ENCODE measurements at regions not wholly inside any gene's neighbourhood (a gene's known extent, or its start where the extent isn't known, plus 50 kb on each side); places are given as distances from the start of the nearest gene placed in this dataset.

DNA sequence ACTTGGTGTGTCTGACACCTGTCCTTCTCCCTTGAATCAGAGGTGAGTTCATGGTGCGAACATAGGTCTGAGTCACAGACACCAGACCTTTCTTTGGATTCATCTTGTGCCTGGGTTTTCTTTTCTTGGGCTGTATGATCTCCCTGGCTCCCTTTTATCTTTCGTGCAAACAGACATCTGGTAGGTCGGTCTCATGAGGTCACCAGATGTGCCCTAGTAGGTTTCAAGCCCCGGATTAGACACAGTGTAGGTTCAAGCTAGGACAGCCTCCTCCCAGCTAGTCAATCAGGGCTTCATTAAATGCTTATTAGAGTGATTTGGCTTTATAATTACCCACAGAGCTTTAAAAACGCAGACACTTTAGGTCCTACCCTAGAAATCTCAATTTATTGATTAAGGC lies 106.0 kb upstream of the MYO10 start:
- DNase-seq (ENCODE audit: low spot score) = no peak
- Histone ChIP-seq H3K27ac (ENCODE audit: low read depth) (no peak overlapping the region), H3K36me3 (ENCODE audit: insufficient read depth) (no peaks in the 10 kb centered on the region), H3K9me2 (ENCODE audit: insufficient read depth) (no peaks in the 10 kb centered on the region), H4K20me1 (replicated peaks; ENCODE audit: insufficient read depth) (no peaks in the 10 kb centered on the region), H3K27me3 (ENCODE audit: insufficient read depth) (no peaks in the 10 kb centered on the region), H3K4me3 (no peak overlapping the region), H3K4me1 (ENCODE audit: insufficient read depth) (no peaks in the 10 kb centered on the region), H2AFZ (0 out of 2 replicates have a peak overlapping the region, but pooled peaks have one; percentile 56), H3K79me2 (replicated peaks; ENCODE audit: insufficient read depth) (no peaks in the 10 kb centered on the region), H3K4me2 (no peak overlapping the region), H3F3A (replicated peaks; ENCODE audit: low read depth) (no peaks in the 10 kb centered on the region)
- no peak overlapping the region for H3K4me3 Mint-ChIP-seq
- H3K36me3 Mint-ChIP-seq (ENCODE audit: low read depth) = no peaks in the 10 kb centered on the region
- H3K4me1 Mint-ChIP-seq = no peaks in the 10 kb centered on the region
- 0 out of 2 replicates have a peak overlapping the region, but pooled peaks have one; percentile 8 for H3K27ac Mint-ChIP-seq
- H3K9me3 Mint-ChIP-seq = no peaks in the 10 kb centered on the region
- H3K27me3 Mint-ChIP-seq (ENCODE audit: insufficient read depth, low read depth, poor library complexity) = peaks cover 3% of the 10 kb centered on the region
- TF ChIP-seq CREB1 (CRISPR knock-in tag; IDR thresholded peaks at IDR 0.05; ENCODE audit: low read depth) (no peak), EZH2phosphoT487 (IDR thresholded peaks at IDR 0.05; ENCODE audit: unreplicated experiment) (no peak), ZNF331 (CRISPR knock-in tag; IDR thresholded peaks at IDR 0.05; ENCODE audit: low read depth) (no peak), EZH2 (IDR thresholded peaks at IDR 0.05; ENCODE audit: low read depth, unreplicated experiment) (no peak)
- no peak for ATAC-seq

DNA sequence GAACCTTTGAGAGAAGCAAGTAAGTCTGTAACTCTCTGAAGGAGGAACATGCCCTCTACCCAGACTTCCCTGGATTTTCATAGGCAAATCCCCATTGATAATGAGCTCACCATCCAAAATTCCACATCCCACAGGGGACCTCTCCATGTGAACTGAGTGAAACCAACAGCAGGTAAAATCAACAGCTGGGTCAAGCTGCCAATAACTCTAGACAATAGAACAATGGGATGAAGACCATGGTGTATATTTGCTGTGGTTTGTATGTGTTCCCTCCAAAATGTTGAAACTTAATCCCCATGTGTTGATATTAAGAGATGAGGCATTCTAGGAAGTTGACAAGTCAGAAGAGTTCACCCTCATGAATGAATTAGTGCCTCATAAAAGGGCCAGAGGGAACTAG lies 110.2 kb upstream of the MYO10 start:
- H3K4me2 ChIP-seq = no peak overlapping the region
- H3K4me1 ChIP-seq (ENCODE audit: insufficient read depth) = no peaks in the 10 kb centered on the region
- H3K4me3 Mint-ChIP-seq = no peak overlapping the region
- no peaks in the 10 kb centered on the region for H3K36me3 Mint-ChIP-seq (ENCODE audit: low read depth)
- H3K27me3 Mint-ChIP-seq (ENCODE audit: insufficient read depth, low read depth, poor library complexity) = peaks cover 3% of the 10 kb centered on the region
- no peaks in the 10 kb centered on the region for H4K20me1 ChIP-seq (replicated peaks; ENCODE audit: insufficient read depth)
- ATAC-seq = no peak
- H3K27me3 ChIP-seq (ENCODE audit: insufficient read depth) = no peaks in the 10 kb centered on the region
- no peaks in the 10 kb centered on the region for H3F3A ChIP-seq (replicated peaks; ENCODE audit: low read depth)
- no peaks in the 10 kb centered on the region for H3K36me3 ChIP-seq (ENCODE audit: insufficient read depth)
- no peak overlapping the region for H3K27ac ChIP-seq (ENCODE audit: low read depth)
- H3K9me2 ChIP-seq (ENCODE audit: insufficient read depth) = no peaks in the 10 kb centered on the region
- H3K79me2 ChIP-seq (replicated peaks; ENCODE audit: insufficient read depth) = no peaks in the 10 kb centered on the region
- H2AFZ ChIP-seq = no peak overlapping the region
- no peak for DNase-seq (ENCODE audit: low spot score)
- H3K4me3 ChIP-seq = no peak overlapping the region
- no peaks in the 10 kb centered on the region for H3K9me3 Mint-ChIP-seq
- H3K4me1 Mint-ChIP-seq = no peaks in the 10 kb centered on the region
- no peak overlapping the region for H3K27ac Mint-ChIP-seq
- TF ChIP-seq, protein P1, sequence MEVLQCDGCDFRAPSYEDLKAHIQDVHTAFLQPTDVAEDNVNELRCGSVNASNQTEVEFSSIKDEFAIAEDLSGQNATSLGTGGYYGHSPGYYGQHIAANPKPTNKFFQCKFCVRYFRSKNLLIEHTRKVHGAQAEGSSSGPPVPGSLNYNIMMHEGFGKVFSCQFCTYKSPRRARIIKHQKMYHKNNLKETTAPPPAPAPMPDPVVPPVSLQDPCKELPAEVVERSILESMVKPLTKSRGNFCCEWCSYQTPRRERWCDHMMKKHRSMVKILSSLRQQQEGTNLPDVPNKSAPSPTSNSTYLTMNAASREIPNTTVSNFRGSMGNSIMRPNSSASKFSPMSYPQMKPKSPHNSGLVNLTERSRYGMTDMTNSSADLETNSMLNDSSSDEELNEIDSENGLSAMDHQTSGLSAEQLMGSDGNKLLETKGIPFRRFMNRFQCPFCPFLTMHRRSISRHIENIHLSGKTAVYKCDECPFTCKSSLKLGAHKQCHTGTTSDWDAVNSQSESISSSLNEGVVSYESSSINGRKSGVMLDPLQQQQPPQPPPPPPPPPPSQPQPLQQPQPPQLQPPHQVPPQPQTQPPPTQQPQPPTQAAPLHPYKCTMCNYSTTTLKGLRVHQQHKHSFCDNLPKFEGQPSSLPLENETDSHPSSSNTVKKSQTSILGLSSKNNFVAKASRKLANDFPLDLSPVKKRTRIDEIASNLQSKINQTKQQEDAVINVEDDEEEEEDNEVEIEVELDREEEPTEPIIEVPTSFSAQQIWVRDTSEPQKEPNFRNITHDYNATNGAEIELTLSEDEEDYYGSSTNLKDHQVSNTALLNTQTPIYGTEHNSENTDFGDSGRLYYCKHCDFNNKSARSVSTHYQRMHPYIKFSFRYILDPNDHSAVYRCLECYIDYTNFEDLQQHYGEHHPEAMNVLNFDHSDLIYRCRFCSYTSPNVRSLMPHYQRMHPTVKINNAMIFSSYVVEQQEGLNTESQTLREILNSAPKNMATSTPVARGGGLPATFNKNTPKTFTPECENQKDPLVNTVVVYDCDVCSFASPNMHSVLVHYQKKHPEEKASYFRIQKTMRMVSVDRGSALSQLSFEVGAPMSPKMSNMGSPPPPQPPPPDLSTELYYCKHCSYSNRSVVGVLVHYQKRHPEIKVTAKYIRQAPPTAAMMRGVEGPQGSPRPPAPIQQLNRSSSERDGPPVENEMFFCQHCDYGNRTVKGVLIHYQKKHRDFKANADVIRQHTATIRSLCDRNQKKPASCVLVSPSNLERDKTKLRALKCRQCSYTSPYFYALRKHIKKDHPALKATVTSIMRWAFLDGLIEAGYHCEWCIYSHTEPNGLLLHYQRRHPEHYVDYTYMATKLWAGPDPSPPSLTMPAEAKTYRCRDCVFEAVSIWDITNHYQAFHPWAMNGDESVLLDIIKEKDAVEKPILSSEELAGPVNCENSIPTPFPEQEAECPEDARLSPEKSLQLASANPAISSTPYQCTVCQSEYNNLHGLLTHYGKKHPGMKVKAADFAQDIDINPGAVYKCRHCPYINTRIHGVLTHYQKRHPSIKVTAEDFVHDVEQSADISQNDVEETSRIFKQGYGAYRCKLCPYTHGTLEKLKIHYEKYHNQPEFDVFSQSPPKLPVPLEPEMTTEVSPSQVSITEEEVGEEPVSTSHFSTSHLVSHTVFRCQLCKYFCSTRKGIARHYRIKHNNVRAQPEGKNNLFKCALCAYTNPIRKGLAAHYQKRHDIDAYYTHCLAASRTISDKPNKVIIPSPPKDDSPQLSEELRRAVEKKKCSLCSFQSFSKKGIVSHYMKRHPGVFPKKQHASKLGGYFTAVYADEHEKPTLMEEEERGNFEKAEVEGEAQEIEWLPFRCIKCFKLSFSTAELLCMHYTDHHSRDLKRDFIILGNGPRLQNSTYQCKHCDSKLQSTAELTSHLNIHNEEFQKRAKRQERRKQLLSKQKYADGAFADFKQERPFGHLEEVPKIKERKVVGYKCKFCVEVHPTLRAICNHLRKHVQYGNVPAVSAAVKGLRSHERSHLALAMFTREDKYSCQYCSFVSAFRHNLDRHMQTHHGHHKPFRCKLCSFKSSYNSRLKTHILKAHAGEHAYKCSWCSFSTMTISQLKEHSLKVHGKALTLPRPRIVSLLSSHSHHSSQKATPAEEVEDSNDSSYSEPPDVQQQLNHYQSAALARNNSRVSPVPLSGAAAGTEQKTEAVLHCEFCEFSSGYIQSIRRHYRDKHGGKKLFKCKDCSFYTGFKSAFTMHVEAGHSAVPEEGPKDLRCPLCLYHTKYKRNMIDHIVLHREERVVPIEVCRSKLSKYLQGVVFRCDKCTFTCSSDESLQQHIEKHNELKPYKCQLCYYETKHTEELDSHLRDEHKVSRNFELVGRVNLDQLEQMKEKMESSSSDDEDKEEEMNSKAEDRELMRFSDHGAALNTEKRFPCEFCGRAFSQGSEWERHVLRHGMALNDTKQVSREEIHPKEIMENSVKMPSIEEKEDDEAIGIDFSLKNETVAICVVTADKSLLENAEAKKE (CRISPR knock-in tag; IDR thresholded peaks at IDR 0.05) = no peak
- TF ChIP-seq, protein P2, sequence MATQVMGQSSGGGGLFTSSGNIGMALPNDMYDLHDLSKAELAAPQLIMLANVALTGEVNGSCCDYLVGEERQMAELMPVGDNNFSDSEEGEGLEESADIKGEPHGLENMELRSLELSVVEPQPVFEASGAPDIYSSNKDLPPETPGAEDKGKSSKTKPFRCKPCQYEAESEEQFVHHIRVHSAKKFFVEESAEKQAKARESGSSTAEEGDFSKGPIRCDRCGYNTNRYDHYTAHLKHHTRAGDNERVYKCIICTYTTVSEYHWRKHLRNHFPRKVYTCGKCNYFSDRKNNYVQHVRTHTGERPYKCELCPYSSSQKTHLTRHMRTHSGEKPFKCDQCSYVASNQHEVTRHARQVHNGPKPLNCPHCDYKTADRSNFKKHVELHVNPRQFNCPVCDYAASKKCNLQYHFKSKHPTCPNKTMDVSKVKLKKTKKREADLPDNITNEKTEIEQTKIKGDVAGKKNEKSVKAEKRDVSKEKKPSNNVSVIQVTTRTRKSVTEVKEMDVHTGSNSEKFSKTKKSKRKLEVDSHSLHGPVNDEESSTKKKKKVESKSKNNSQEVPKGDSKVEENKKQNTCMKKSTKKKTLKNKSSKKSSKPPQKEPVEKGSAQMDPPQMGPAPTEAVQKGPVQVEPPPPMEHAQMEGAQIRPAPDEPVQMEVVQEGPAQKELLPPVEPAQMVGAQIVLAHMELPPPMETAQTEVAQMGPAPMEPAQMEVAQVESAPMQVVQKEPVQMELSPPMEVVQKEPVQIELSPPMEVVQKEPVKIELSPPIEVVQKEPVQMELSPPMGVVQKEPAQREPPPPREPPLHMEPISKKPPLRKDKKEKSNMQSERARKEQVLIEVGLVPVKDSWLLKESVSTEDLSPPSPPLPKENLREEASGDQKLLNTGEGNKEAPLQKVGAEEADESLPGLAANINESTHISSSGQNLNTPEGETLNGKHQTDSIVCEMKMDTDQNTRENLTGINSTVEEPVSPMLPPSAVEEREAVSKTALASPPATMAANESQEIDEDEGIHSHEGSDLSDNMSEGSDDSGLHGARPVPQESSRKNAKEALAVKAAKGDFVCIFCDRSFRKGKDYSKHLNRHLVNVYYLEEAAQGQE (IDR thresholded peaks at IDR 0.05; ENCODE audit: unreplicated experiment) = no peak
- TF ChIP-seq POLR2AphosphoS5 (IDR thresholded peaks at IDR 0.05; ENCODE audit: low read depth) = no peak
- no peak for TF ChIP-seq NANOG (IDR thresholded peaks at IDR 0.05; ENCODE audit: borderline replicate concordance)
- no peak for TF ChIP-seq CREB1 (CRISPR knock-in tag; IDR thresholded peaks at IDR 0.05; ENCODE audit: low read depth)
- TF ChIP-seq, protein P3, sequence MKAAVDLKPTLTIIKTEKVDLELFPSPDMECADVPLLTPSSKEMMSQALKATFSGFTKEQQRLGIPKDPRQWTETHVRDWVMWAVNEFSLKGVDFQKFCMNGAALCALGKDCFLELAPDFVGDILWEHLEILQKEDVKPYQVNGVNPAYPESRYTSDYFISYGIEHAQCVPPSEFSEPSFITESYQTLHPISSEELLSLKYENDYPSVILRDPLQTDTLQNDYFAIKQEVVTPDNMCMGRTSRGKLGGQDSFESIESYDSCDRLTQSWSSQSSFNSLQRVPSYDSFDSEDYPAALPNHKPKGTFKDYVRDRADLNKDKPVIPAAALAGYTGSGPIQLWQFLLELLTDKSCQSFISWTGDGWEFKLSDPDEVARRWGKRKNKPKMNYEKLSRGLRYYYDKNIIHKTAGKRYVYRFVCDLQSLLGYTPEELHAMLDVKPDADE (IDR thresholded peaks at IDR 0.05) = no peak
- TF ChIP-seq EZH2 (IDR thresholded peaks at IDR 0.05; ENCODE audit: low read depth, unreplicated experiment) = no peak
- TF ChIP-seq ZNF331 (CRISPR knock-in tag; IDR thresholded peaks at IDR 0.05; ENCODE audit: low read depth) = no peak
- no peak for TF ChIP-seq ZNF114 (CRISPR knock-in tag; IDR thresholded peaks at IDR 0.05)
- TF ChIP-seq EZH2phosphoT487 (IDR thresholded peaks at IDR 0.05; ENCODE audit: unreplicated experiment) = no peak
